Ascending aorta (tissue), 2 donors: ENCODE measurements at regions not wholly inside any gene's neighbourhood (a gene's known extent, or its start where the extent isn't known, plus 50 kb on each side); places are given as distances from the start of the nearest gene placed in this dataset.
A peak's percentile ranks its signal among the peaks of the same experiment; 100 is the strongest.

ENCODE experiments used
- DNase-seq, 2 donors: peaks; one replicate each; pipeline ENCODE4 v3.0.0-alpha.2; 2019; ENCODE audit warnings: low spot score in 2 of 2
- H3K27ac ChIP-seq, 2 donors: fragments of 200-600 bp; sonication (generic); one replicate each; pipeline ENCODE4 v1.5.1; 2016 to 2017; ENCODE audit warnings: mild to moderate bottlenecking in 1 of 2
- H3K27me3 ChIP-seq: fragments of 200-600 bp; sonication (generic); one replicate; pipeline ENCODE4 v1.5.1; 2017
- H3K36me3 ChIP-seq, 2 donors: fragments of 200-600 bp; sonication (generic); one replicate each; pipeline ENCODE4 v1.5.1; 2016
- H3K4me1 ChIP-seq, 2 donors: fragments of 200-600 bp; sonication (generic); one replicate each; pipeline ENCODE4 v1.5.1; 2016 to 2017; ENCODE audit warnings: mild to moderate bottlenecking in 1 of 2
- H3K4me3 ChIP-seq, 2 donors: fragments of 200-600 bp; sonication (generic); one replicate each; pipeline ENCODE4 v1.5.1; 2016 to 2017; ENCODE audit warnings: mild to moderate bottlenecking in 1 of 2
- H3K9me3 ChIP-seq, 2 donors: fragments of 200-600 bp; sonication (generic); one replicate each; pipeline ENCODE4 v1.5.1; 2016
- CTCF ChIP-seq, 3 experiments: fragments of 200-600 bp in 2 of 3; fragments of 450-650 bp in 1 of 3; sonication (generic) in 2 of 3; IDR thresholded peaks; one replicate each; pipeline ENCODE4 v1.5.1; 2016 to 2019; ENCODE audit warnings: antibody characterized with exemption in 3 of 3, mild to moderate bottlenecking in 1 of 3, moderate library complexity in 1 of 3
- intact Hi-C: fragments of 100-400 bp; cut with DNase I; formaldehyde crosslinking; loops from one replicate; pipeline ENCODE4 v1.15.1; 2023

GRCh38 chr5:82476155-82476554, 198.0 kb upstream of the RPS23 start:
- Histone ChIP-seq H3K27ac (no peak overlapping the region), H3K4me3 (no peak overlapping the region), H3K36me3 (no peaks in the 10 kb centered on the region), H3K27me3 (no peaks in the 10 kb centered on the region), H3K9me3 (no peaks in the 10 kb centered on the region), H3K4me1 (no peaks in the 10 kb centered on the region)
- no peak for TF ChIP-seq CTCF (IDR thresholded peaks at IDR 0.05)
- no peak for DNase-seq
- intact Hi-C loops, result no loop called here

DNA sequence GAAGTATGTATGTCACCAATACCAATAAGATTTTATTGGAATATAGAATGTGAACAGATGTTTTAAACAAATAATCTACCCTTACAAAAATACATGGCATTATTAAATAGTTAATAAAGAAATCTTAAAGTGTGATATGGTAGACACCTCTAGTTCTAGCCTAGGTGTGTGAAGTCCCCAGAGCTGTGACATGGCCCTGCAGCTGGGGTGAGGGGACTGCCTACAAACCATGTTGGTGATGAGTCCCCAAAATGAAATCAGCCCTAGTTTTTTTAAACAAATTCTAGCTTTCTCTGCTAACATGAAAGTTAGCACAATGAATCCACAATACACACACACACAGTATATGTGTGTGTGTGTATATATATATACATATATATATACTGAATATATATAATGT, 195.1 kb upstream of the RPS23 start:
- H3K36me3 ChIP-seq, result no peaks in the 10 kb centered on the region
- no peaks in the 10 kb centered on the region for H3K9me3 ChIP-seq
- no peak for DNase-seq
- no peak overlapping the region for H3K4me3 ChIP-seq
- no peaks in the 10 kb centered on the region for H3K27me3 ChIP-seq
- no peak overlapping the region for H3K27ac ChIP-seq
- intact Hi-C loops, result no loop called here
- no peak for TF ChIP-seq CTCF (IDR thresholded peaks at IDR 0.05)
- H3K4me1 ChIP-seq, result no peaks in the 10 kb centered on the region

- H3K9me3 ChIP-seq, result no peaks in the 10 kb centered on the region
- no peak for DNase-seq
- H3K4me3 ChIP-seq, result no peak overlapping the region
- no peak overlapping the region for H3K27ac ChIP-seq
- TF ChIP-seq CTCF (IDR thresholded peaks at IDR 0.05), result no peak
- no peaks in the 10 kb centered on the region for H3K27me3 ChIP-seq
- H3K4me1 ChIP-seq, result peaks cover 3 to 5% of the 10 kb centered on the region in 2 donors
- no peaks in the 10 kb centered on the region for H3K36me3 ChIP-seq
- intact Hi-C loops, result no loop called here
Observed at GRCh38 chr5:82470185-82470994, 192.2 kb upstream of the RPS23 start.

- no peak for DNase-seq
- peaks cover 3 to 5% of the 10 kb centered on the region in 2 donors for H3K4me1 ChIP-seq
- no peaks in the 10 kb centered on the region for H3K27me3 ChIP-seq
- H3K27ac ChIP-seq, result peak overlapping the region; percentile 5 to 67
- H3K9me3 ChIP-seq, result peaks cover 6 to 7% of the 10 kb centered on the region in 2 donors
- no peaks in the 10 kb centered on the region for H3K36me3 ChIP-seq
- H3K4me3 ChIP-seq, result peak overlapping the region in 1 of 2 donors; percentile 51
- TF ChIP-seq CTCF (IDR thresholded peaks at IDR 0.05), result peak in 2 of 3 experiments; percentile 32 to 49
- intact Hi-C loops, result loop anchor here (1.0 kb wide), 1 partner anchor 102 kb away; no protein-coding TSS in a partner anchor
Observed at GRCh38 chr5:82466986-82467561, 188.9 kb upstream of the RPS23 start.

DNA sequence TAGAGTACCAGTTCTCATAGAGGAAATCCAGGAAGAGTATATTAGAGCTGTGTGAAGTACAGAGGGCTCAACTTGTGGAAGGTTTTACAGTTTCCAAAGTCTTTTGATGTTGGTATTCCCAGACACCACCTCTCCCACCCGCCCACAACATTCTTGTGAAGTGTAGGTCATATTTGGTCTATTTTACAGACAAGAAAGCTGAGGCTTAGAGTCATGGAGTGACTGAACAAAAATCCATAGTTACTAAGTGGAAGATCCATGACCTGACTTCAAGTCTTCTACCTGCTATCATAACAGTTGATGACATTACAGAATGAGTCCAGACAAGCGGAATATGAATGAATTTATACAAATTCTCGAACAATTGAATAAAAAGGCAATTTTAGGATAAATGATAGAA, 187.1 kb upstream of the RPS23 start:
- intact Hi-C loops, result no loop called here
- Histone ChIP-seq H3K4me1 (peaks cover 3 to 5% of the 10 kb centered on the region in 2 donors), H3K36me3 (no peaks in the 10 kb centered on the region), H3K27me3 (no peaks in the 10 kb centered on the region), H3K27ac (no peak overlapping the region), H3K9me3 (peaks cover 6 to 7% of the 10 kb centered on the region in 2 donors), H3K4me3 (no peak overlapping the region)
- TF ChIP-seq CTCF (IDR thresholded peaks at IDR 0.05), result no peak
- no peak for DNase-seq
